ENCODE measurements at regions not wholly inside any gene's neighbourhood (a gene's known extent, or its start where the extent isn't known, plus 50 kb on each side); places are given as distances from the start of the nearest gene placed in this dataset.
"Not testable (repeated sequence)": the region's sequence is repeated elsewhere in the genome, so short reads cannot be mapped to it uniquely, and the experiment has no call there.

DNA sequence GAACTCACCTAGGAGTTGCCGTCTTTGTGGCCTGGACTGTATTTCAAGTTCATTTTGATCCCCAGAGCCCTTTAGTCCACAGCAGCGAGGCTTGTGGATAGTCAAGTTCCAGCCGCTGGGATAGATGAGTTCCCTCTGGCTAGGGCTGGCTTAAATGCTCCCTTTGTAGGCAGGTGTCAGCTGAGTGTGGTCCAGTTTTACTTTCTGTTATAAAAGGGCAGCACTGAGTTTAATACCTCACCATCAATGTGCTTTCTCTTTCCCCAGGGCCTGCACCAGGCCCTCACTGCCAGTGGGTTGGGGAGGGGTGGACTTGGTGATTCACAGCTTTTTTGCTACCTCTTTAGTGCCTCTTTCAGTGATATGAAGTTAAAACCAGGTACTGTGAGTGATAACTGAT is 188.2 kb downstream of the SLCO4C1 start:
- Histone ChIP-seq H3K4me1 (ENCODE audit: control insufficient read depth, insufficient read depth, low read length) (no peaks in the 10 kb centered on the region), H3K27me3 (ENCODE audit: control insufficient read depth, insufficient read depth, low read length) (no peaks in the 10 kb centered on the region), H3K36me3 (ENCODE audit: control insufficient read depth, insufficient read depth, low read length) (no peaks in the 10 kb centered on the region), H3K9me3 (ENCODE audit: control insufficient read depth, insufficient read depth, low read length) (no peaks in the 10 kb centered on the region), H3K4me3 (ENCODE audit: low read length) (no peak overlapping the region), H3K27ac (ENCODE audit: low read length) (no peak overlapping the region)
- no peak for DNase-seq (ENCODE audit: low read depth, low spot score)
- no CpG with 5 or more reads among the region's 3 CpGs for WGBS (ENCODE audit: insufficient coverage, insufficient read length)

- Histone ChIP-seq H3K27me3 (ENCODE audit: control insufficient read depth, insufficient read depth, low read length) (no peaks in the 10 kb centered on the region), H3K9me3 (ENCODE audit: control insufficient read depth, insufficient read depth, low read length) (no peaks in the 10 kb centered on the region), H3K27ac (ENCODE audit: low read length) (no peak overlapping the region), H3K36me3 (ENCODE audit: control insufficient read depth, insufficient read depth, low read length) (no peaks in the 10 kb centered on the region), H3K4me3 (ENCODE audit: low read length) (no peak overlapping the region), H3K4me1 (ENCODE audit: control insufficient read depth, insufficient read depth, low read length) (no peaks in the 10 kb centered on the region)
- no peak for DNase-seq (ENCODE audit: low read depth, low spot score)
These were observed 189.5 kb downstream of the SLCO4C1 start for GRCh38 chr5:102106599-102106998.

- H3K27me3 ChIP-seq (ENCODE audit: control insufficient read depth, insufficient read depth, low read length): no peaks in the 10 kb centered on the region
- whole genome bisulfite sequencing (ENCODE audit: insufficient coverage, insufficient read length): no CpG with 5 or more reads among the region's 9 CpGs
- H3K4me1 ChIP-seq (ENCODE audit: control insufficient read depth, insufficient read depth, low read length): no peaks in the 10 kb centered on the region
- no peak overlapping the region for H3K4me3 ChIP-seq (ENCODE audit: low read length)
- H3K9me3 ChIP-seq (ENCODE audit: control insufficient read depth, insufficient read depth, low read length): no peaks in the 10 kb centered on the region
- H3K36me3 ChIP-seq (ENCODE audit: control insufficient read depth, insufficient read depth, low read length): no peaks in the 10 kb centered on the region
- no peak for DNase-seq (ENCODE audit: low read depth, low spot score)
- H3K27ac ChIP-seq (ENCODE audit: low read length): no peak overlapping the region
These were observed 196.2 kb downstream of the SLCO4C1 start for GRCh38 chr5:102099766-102100331.

DNA sequence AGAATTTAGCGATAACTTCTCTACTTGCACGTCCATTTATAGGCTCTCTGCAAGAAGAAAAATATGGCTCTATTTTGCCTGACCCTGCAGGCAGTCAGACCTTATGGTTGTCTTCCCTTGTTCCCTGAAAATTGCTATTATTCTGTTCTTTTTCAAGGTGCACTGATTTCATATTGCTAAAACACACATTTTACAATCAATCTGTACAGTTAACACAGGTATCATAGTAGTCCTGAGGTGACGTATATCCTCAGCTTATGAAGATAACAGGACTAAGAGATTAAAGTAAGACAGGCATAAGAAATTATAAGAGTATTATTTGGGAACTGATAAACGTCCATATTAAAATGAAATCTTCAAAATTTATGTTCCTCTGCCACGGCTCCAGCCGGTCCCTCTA is 197.0 kb downstream of the SLCO4C1 start:
- WGBS (ENCODE audit: insufficient coverage, insufficient read length): no CpG with 5 or more reads among the region's 6 CpGs
- not testable (repeated sequence) for H3K36me3 ChIP-seq (ENCODE audit: control insufficient read depth, insufficient read depth, low read length); H3K9me3 ChIP-seq (ENCODE audit: control insufficient read depth, insufficient read depth, low read length); H3K4me3 ChIP-seq (ENCODE audit: low read length); H3K27ac ChIP-seq (ENCODE audit: low read length); DNase-seq (ENCODE audit: low read depth, low spot score); H3K4me1 ChIP-seq (ENCODE audit: control insufficient read depth, insufficient read depth, low read length); H3K27me3 ChIP-seq (ENCODE audit: control insufficient read depth, insufficient read depth, low read length)

- WGBS (ENCODE audit: insufficient coverage, insufficient read length): no CpG with 5 or more reads among the region's 3 CpGs
- H3K4me3 ChIP-seq (ENCODE audit: low read length): not testable (repeated sequence)
These were observed 197.5 kb downstream of the SLCO4C1 start for GRCh38 chr5:102098606-102099005.

GRCh38 chr5:102090770-102091169 is 205.3 kb downstream of the SLCO4C1 start:
- H3K36me3 ChIP-seq (ENCODE audit: control insufficient read depth, insufficient read depth, low read length): no peaks in the 10 kb centered on the region
- H3K9me3 ChIP-seq (ENCODE audit: control insufficient read depth, insufficient read depth, low read length): no peaks in the 10 kb centered on the region
- H3K4me1 ChIP-seq (ENCODE audit: control insufficient read depth, insufficient read depth, low read length): no peaks in the 10 kb centered on the region
- no peak overlapping the region for H3K27ac ChIP-seq (ENCODE audit: low read length)
- no peak for DNase-seq (ENCODE audit: low read depth, low spot score)
- no peaks in the 10 kb centered on the region for H3K27me3 ChIP-seq (ENCODE audit: control insufficient read depth, insufficient read depth, low read length)
- H3K4me3 ChIP-seq (ENCODE audit: low read length): no peak overlapping the region

More at GRCh38 chr5:102098606-102099005, 197.5 kb downstream of the SLCO4C1 start:
- not testable (repeated sequence) for H3K27me3 ChIP-seq (ENCODE audit: control insufficient read depth, insufficient read depth, low read length); H3K4me1 ChIP-seq (ENCODE audit: control insufficient read depth, insufficient read depth, low read length); H3K27ac ChIP-seq (ENCODE audit: low read length); H3K36me3 ChIP-seq (ENCODE audit: control insufficient read depth, insufficient read depth, low read length); H3K9me3 ChIP-seq (ENCODE audit: control insufficient read depth, insufficient read depth, low read length); DNase-seq (ENCODE audit: low read depth, low spot score)

GRCh38 chr5:102089883-102090282 is 206.2 kb downstream of the SLCO4C1 start:
- no CpG with 5 or more reads among the region's 2 CpGs for WGBS (ENCODE audit: insufficient coverage, insufficient read length)
- no peak overlapping the region for H3K4me3 ChIP-seq (ENCODE audit: low read length)
- no peaks in the 10 kb centered on the region for H3K27me3 ChIP-seq (ENCODE audit: control insufficient read depth, insufficient read depth, low read length)
- no peaks in the 10 kb centered on the region for H3K36me3 ChIP-seq (ENCODE audit: control insufficient read depth, insufficient read depth, low read length)
- no peaks in the 10 kb centered on the region for H3K9me3 ChIP-seq (ENCODE audit: control insufficient read depth, insufficient read depth, low read length)
- H3K4me1 ChIP-seq (ENCODE audit: control insufficient read depth, insufficient read depth, low read length): no peaks in the 10 kb centered on the region
- no peak overlapping the region for H3K27ac ChIP-seq (ENCODE audit: low read length)
- no peak for DNase-seq (ENCODE audit: low read depth, low spot score)

DNA sequence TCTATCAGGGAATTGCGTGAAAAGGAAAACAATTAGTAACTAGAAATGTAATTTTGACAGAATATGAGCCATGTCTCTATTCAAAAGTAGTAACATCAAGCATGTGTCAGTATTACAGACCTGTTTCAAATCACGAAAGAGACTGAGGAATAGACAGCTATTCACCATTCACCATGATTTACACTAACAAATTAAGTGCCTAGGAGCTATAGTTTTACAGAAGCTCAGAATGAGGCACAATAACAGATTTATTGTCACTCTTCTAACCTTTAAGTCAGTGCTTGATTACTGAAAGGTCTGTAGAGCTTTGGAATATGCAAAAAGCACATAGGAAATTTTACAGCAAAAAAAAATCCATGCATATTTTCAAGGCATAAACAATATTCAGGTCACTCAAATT is 208.2 kb downstream of the SLCO4C1 start:
- WGBS (ENCODE audit: insufficient coverage, insufficient read length): no CpG with 5 or more reads among the region's 2 CpGs
- DNase-seq (ENCODE audit: low read depth, low spot score): no peak

GRCh38 chr5:102080288-102080687 is 215.8 kb downstream of the SLCO4C1 start:
- H3K9me3 ChIP-seq (ENCODE audit: control insufficient read depth, insufficient read depth, low read length): no peaks in the 10 kb centered on the region
- H3K27ac ChIP-seq (ENCODE audit: low read length): no peak overlapping the region
- no peaks in the 10 kb centered on the region for H3K36me3 ChIP-seq (ENCODE audit: control insufficient read depth, insufficient read depth, low read length)
- H3K4me1 ChIP-seq (ENCODE audit: control insufficient read depth, insufficient read depth, low read length): no peaks in the 10 kb centered on the region
- no CpG with 5 or more reads among the region's 1 CpG for WGBS (ENCODE audit: insufficient coverage, insufficient read length)
- no peak overlapping the region for H3K4me3 ChIP-seq (ENCODE audit: low read length)
- H3K27me3 ChIP-seq (ENCODE audit: control insufficient read depth, insufficient read depth, low read length): no peaks in the 10 kb centered on the region
- DNase-seq (ENCODE audit: low read depth, low spot score): no peak

More for the DNA sequence above, 208.2 kb downstream of the SLCO4C1 start:
- Histone ChIP-seq H3K36me3 (ENCODE audit: control insufficient read depth, insufficient read depth, low read length) (no peaks in the 10 kb centered on the region), H3K27me3 (ENCODE audit: control insufficient read depth, insufficient read depth, low read length) (no peaks in the 10 kb centered on the region), H3K9me3 (ENCODE audit: control insufficient read depth, insufficient read depth, low read length) (no peaks in the 10 kb centered on the region), H3K4me1 (ENCODE audit: control insufficient read depth, insufficient read depth, low read length) (no peaks in the 10 kb centered on the region), H3K4me3 (ENCODE audit: low read length) (no peak overlapping the region), H3K27ac (ENCODE audit: low read length) (no peak overlapping the region)

GRCh38 chr5:102077920-102078319 is 218.2 kb downstream of the SLCO4C1 start:
- no CpG with 5 or more reads among the region's 5 CpGs for WGBS (ENCODE audit: insufficient coverage, insufficient read length)
- DNase-seq (ENCODE audit: low read depth, low spot score): no peak
- Histone ChIP-seq H3K27me3 (ENCODE audit: control insufficient read depth, insufficient read depth, low read length) (no peaks in the 10 kb centered on the region), H3K36me3 (ENCODE audit: control insufficient read depth, insufficient read depth, low read length) (no peaks in the 10 kb centered on the region), H3K27ac (ENCODE audit: low read length) (no peak overlapping the region), H3K4me1 (ENCODE audit: control insufficient read depth, insufficient read depth, low read length) (no peaks in the 10 kb centered on the region), H3K9me3 (ENCODE audit: control insufficient read depth, insufficient read depth, low read length) (no peaks in the 10 kb centered on the region), H3K4me3 (ENCODE audit: low read length) (no peak overlapping the region)

GRCh38 chr5:102069974-102070373 is 226.1 kb downstream of the SLCO4C1 start:
- no peaks in the 10 kb centered on the region for H3K36me3 ChIP-seq (ENCODE audit: control insufficient read depth, insufficient read depth, low read length)

More at GRCh38 chr5:102069974-102070373, 226.1 kb downstream of the SLCO4C1 start:
- no peak for DNase-seq (ENCODE audit: low read depth, low spot score)
- Histone ChIP-seq H3K4me1 (ENCODE audit: control insufficient read depth, insufficient read depth, low read length) (no peaks in the 10 kb centered on the region), H3K9me3 (ENCODE audit: control insufficient read depth, insufficient read depth, low read length) (no peaks in the 10 kb centered on the region), H3K4me3 (ENCODE audit: low read length) (no peak overlapping the region), H3K27me3 (ENCODE audit: control insufficient read depth, insufficient read depth, low read length) (no peaks in the 10 kb centered on the region), H3K27ac (ENCODE audit: low read length) (no peak overlapping the region)
- WGBS (ENCODE audit: insufficient coverage, insufficient read length): no CpG with 5 or more reads among the region's 3 CpGs

All from iPS DF 6.9 (cell line).